NT2/D1 (cell line): ENCODE measurements at regions not wholly inside any gene's neighbourhood (a gene's known extent, or its start where the extent isn't known, plus 50 kb on each side); places are given as distances from the start of the nearest gene placed in this dataset.

Experiments used
- SUZ12 ChIP-seq: IDR thresholded peaks from 2 replicates; pipeline ENCODE4 v1.6.1; 2011; ENCODE audit not compliant: insufficient read length, insufficient read depth; ENCODE audit errors: extremely low read depth
- YY1 ChIP-seq: IDR thresholded peaks from 2 replicates; pipeline ENCODE4 v1.6.1; 2011; ENCODE audit not compliant: insufficient read length, insufficient read depth
- ZNF274 ChIP-seq: IDR thresholded peaks from 2 replicates; pipeline ENCODE4 v1.6.1; 2011; ENCODE audit warnings: mild to moderate bottlenecking, low read depth, low read length

- TF ChIP-seq ZNF274 (no peak), SUZ12 (no peak), YY1 (no peak)
These were observed 252.1 kb upstream of the TAC1 start for GRCh38 chr7:97479740-97480290.
